ENCODE measurements at regions not wholly inside any gene's neighbourhood (a gene's known extent, or its start where the extent isn't known, plus 50 kb on each side); places are given as distances from the start of the nearest gene placed in this dataset.

DNA sequence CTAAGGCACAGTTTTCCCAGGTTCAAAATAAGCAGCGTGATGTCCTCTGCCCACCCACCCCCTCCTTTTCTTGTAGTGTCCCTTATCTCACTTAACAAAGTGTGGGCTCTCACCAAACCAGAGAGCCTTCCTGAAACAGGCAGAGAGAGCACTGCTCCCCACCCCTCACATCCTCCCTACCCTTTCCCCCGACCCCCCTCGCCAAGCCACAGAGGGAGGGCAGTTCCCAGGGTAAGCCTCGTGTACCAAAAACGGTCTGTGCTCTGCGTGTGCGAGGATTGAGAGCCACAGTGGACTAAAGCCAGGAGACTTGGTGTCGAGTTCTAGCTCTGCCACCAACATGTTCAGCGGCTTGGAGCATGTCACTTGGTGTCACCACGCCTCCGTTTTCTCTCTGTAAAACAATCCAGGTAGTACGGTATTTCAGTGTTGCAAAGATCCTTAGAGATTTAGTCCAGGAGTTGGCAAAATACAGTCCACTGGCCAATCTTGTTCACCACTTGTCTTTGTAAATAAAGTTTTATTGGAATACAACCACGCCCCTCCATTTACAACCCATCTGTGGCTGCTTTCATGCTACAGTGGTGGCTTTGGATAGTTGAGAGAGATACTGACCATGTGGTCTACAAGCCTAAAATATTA, 249.9 kb downstream of the OPA1 start (continued):
- TF ChIP-seq, protein P1, sequence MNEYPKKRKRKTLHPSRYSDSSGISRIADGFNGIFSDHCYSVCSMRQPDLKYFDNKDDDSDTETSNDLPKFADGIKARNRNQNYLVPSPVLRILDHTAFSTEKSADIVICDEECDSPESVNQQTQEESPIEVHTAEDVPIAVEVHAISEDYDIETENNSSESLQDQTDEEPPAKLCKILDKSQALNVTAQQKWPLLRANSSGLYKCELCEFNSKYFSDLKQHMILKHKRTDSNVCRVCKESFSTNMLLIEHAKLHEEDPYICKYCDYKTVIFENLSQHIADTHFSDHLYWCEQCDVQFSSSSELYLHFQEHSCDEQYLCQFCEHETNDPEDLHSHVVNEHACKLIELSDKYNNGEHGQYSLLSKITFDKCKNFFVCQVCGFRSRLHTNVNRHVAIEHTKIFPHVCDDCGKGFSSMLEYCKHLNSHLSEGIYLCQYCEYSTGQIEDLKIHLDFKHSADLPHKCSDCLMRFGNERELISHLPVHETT (tag by site-specific recombination; IDR thresholded peaks at IDR 0.05): no peak
- TF ChIP-seq OVOL3 (tag by site-specific recombination; IDR thresholded peaks at IDR 0.05) (no peak), GLI2 (tag by site-specific recombination; IDR thresholded peaks at IDR 0.05; ENCODE audit: borderline replicate concordance, low read depth) (no peak), ZNF629 (tag by site-specific recombination; IDR thresholded peaks at IDR 0.05) (no peak), GLI4 (tag by site-specific recombination; IDR thresholded peaks at IDR 0.05) (no peak), ZNF394 (tag by site-specific recombination; IDR thresholded peaks at IDR 0.05; ENCODE audit: borderline replicate concordance) (no peak), GLIS1 (tag by site-specific recombination; IDR thresholded peaks at IDR 0.05) (no peak)

DNA sequence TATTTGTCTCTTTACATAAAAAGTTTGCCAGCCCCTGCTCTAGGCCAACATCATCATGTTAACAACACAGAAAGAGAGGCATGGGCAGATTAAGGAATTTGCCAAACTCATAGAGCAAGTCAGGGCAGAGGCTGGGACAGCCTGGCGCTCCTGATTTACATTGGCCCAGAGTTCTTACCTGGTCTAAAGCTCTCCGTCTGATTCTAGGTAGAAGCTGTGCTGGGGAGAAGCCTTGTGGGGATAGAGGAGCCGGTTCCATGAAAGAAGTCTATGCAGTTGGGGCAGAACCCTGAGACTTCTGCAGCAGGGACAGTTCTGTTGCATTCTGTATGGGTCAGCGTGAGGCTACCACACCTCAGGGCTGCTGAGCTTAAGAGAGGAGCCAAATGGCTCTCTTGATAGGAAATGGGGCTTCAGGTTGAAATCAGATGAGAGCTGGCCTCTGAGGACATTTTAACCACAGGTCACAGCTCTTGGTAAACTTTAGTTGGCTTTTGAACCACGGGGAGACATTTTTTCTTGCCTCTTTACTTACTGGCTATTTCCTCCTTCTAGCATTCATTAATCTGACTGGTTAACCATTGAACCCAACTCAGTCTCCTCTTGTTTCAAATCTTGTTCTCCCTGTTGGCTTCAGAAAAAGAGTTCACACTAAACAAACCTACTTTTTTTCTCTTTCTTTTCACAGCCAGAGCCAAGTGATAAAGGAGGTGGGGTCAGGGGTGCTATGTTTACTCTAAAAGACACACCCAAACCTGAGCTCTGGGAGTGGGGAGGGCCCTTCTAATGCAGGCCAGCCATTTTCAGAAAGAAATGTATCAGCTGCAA, 250.7 kb downstream of the OPA1 start:
- POLR2A ChIA-PET: no interaction called here

DNA sequence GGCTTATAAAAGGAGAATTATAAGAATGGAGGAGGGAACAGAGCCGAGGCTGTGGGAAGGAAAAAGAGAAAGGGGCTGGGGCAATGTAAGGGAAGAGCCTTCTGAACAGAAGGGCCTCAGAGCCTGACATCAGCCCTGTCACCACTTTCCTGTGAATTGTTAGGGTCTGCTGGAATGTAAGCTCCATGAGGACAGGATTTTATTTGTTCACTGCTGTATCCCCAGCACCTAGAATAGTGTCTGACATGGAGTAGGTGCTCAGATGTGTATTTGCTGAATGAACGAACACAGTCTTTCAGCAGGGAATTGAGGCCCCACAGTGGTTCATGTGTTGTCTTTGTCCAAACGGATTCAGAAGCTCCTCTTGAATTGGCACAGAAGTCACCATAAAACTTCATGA, 251.5 kb downstream of the OPA1 start:
- H3K36me3 ChIP-seq (ENCODE audit: control insufficient read depth in 2 of 2, insufficient read depth in 1 of 2, low read length in 2 of 2): no peaks in the 10 kb centered on the region
- no peaks in the 10 kb centered on the region for H3K4me1 ChIP-seq (ENCODE audit: control insufficient read depth, insufficient read depth, low read length)
- no peak overlapping the region for H3K4me3 ChIP-seq (ENCODE audit: low read depth, low read length)
- ChIA-PET CTCF (interaction anchor here (0.5 to 1.3 kb wide), 2 partner anchors 10 to 56 kb away, joined by 3 to 5 read pairs; no protein-coding TSS in a partner anchor), POLR2A (no interaction called here)
- no peak overlapping the region for H3K27ac ChIP-seq (ENCODE audit: extremely low read depth, low read depth, low read length)
- TF ChIP-seq, protein P2, sequence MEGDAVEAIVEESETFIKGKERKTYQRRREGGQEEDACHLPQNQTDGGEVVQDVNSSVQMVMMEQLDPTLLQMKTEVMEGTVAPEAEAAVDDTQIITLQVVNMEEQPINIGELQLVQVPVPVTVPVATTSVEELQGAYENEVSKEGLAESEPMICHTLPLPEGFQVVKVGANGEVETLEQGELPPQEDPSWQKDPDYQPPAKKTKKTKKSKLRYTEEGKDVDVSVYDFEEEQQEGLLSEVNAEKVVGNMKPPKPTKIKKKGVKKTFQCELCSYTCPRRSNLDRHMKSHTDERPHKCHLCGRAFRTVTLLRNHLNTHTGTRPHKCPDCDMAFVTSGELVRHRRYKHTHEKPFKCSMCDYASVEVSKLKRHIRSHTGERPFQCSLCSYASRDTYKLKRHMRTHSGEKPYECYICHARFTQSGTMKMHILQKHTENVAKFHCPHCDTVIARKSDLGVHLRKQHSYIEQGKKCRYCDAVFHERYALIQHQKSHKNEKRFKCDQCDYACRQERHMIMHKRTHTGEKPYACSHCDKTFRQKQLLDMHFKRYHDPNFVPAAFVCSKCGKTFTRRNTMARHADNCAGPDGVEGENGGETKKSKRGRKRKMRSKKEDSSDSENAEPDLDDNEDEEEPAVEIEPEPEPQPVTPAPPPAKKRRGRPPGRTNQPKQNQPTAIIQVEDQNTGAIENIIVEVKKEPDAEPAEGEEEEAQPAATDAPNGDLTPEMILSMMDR (tag by site-specific recombination; IDR thresholded peaks at IDR 0.05): no peak
- TF ChIP-seq ZBTB17 (tag by site-specific recombination; IDR thresholded peaks at IDR 0.05) (no peak), BCL11A (tag by site-specific recombination; IDR thresholded peaks at IDR 0.05; ENCODE audit: low read depth) (no peak), ZNF174 (tag by site-specific recombination; IDR thresholded peaks at IDR 0.05) (no peak), ZNF175 (tag by site-specific recombination; IDR thresholded peaks at IDR 0.05) (no peak), ZFP41 (tag by site-specific recombination; IDR thresholded peaks at IDR 0.05; ENCODE audit: borderline replicate concordance) (no peak), OSR2 (tag by site-specific recombination; IDR thresholded peaks at IDR 0.05) (no peak), REPIN1 (tag by site-specific recombination; IDR thresholded peaks at IDR 0.05; ENCODE audit: low read depth) (no peak), ZBTB20 (tag by site-specific recombination; IDR thresholded peaks at IDR 0.05) (no peak), KLF16 (tag by site-specific recombination; IDR thresholded peaks at IDR 0.05) (no peak), ZNF37A (tag by site-specific recombination; IDR thresholded peaks at IDR 0.05) (no peak), ZNF501 (tag by site-specific recombination; IDR thresholded peaks at IDR 0.05) (no peak), ZNF292 (tag by site-specific recombination; IDR thresholded peaks at IDR 0.05; ENCODE audit: borderline replicate concordance, low read depth) (no peak), MEIS1 (CRISPR knock-in tag; IDR thresholded peaks at IDR 0.05; ENCODE audit: borderline replicate concordance) (no peak), ZNF341 (tag by site-specific recombination; IDR thresholded peaks at IDR 0.05; ENCODE audit: low read depth) (no peak), ZNF48 (tag by site-specific recombination; IDR thresholded peaks at IDR 0.05) (no peak), TRIM28 (IDR thresholded peaks at IDR 0.05; ENCODE audit: borderline replicate concordance, low read length) (no peak)
- TF ChIP-seq, protein P3, sequence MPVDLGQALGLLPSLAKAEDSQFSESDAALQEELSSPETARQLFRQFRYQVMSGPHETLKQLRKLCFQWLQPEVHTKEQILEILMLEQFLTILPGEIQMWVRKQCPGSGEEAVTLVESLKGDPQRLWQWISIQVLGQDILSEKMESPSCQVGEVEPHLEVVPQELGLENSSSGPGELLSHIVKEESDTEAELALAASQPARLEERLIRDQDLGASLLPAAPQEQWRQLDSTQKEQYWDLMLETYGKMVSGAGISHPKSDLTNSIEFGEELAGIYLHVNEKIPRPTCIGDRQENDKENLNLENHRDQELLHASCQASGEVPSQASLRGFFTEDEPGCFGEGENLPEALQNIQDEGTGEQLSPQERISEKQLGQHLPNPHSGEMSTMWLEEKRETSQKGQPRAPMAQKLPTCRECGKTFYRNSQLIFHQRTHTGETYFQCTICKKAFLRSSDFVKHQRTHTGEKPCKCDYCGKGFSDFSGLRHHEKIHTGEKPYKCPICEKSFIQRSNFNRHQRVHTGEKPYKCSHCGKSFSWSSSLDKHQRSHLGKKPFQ (tag by site-specific recombination; IDR thresholded peaks at IDR 0.05): no peak
- TF ChIP-seq, protein P4, sequence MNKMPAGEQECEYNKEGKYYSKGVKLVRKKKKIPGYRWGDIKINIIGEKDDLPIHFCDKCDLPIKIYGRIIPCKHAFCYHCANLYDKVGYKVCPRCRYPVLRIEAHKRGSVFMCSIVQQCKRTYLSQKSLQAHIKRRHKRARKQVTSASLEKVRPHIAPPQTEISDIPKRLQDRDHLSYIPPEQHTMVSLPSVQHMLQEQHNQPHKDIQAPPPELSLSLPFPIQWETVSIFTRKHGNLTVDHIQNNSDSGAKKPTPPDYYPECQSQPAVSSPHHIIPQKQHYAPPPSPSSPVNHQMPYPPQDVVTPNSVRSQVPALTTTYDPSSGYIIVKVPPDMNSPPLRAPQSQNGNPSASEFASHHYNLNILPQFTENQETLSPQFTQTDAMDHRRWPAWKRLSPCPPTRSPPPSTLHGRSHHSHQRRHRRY (tag by site-specific recombination; IDR thresholded peaks at IDR 0.05): no peak
- H3K9me3 ChIP-seq (ENCODE audit: control insufficient read depth, insufficient read depth, low read depth, low read length): no peaks in the 10 kb centered on the region

More for the DNA sequence above, 250.7 kb downstream of the OPA1 start:
- H3K4me3 ChIP-seq (ENCODE audit: low read depth, low read length): no peak overlapping the region
- CTCF ChIA-PET: interaction anchor here (0.5 to 1.3 kb wide), 2 partner anchors 10 to 55 kb away, joined by 3 to 5 read pairs; no protein-coding TSS in a partner anchor
- H3K4me1 ChIP-seq (ENCODE audit: control insufficient read depth, insufficient read depth, low read length): no peaks in the 10 kb centered on the region
- no peak overlapping the region for H3K27ac ChIP-seq (ENCODE audit: extremely low read depth, low read depth, low read length)
- TF ChIP-seq KLF1 (tag by site-specific recombination; IDR thresholded peaks at IDR 0.05) (peak; percentile 47; the same call in 1 of the 2 replicates), SP2 (tag by site-specific recombination; IDR thresholded peaks at IDR 0.05) (no peak), WT1 (tag by site-specific recombination; IDR thresholded peaks at IDR 0.05) (no peak)
- H3K36me3 ChIP-seq (ENCODE audit: control insufficient read depth in 2 of 2, insufficient read depth in 1 of 2, low read length in 2 of 2): no peaks in the 10 kb centered on the region
- H3K9me3 ChIP-seq (ENCODE audit: control insufficient read depth, insufficient read depth, low read depth, low read length): no peaks in the 10 kb centered on the region

All from HEK293 (cell line).